ENCODE measurements at regions not wholly inside any gene's neighbourhood (a gene's known extent, or its start where the extent isn't known, plus 50 kb on each side); places are given as distances from the start of the nearest gene placed in this dataset.

DNA sequence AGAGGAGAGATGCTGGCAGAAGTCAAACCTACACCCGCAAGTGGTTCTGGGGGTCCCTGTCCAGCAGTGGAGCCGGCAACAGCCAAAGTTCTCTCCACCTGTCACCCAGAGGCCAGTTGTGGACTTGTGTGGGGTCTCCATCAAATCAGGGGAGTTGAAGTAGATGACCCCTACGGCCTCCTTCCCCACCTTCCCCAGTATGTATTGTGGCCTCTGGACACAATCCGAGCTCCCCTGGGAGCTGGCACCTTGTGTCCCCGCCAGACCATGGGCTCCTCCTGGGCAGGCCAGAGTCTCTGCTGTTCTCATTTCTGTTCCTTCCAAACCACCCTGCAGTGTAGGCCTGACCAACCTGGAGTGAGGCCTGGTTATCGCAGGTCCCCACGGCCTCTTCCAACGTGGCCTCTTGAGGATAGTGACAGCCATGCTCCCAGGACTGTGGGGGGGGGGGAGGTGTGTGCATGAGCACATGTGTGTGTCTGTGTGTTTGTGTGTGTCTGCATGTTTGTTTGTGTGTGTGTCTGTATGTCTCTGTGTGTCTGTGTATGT is 246.4 kb downstream of the MATN1 start:
- DNase-seq = no peak
- Mint-ChIP-seq H3K27me3 (ENCODE audit: insufficient read depth, unreplicated experiment) (peaks cover 8% of the 10 kb centered on the region), H3K27ac (ENCODE audit: unreplicated experiment) (no peak overlapping the region), H3K9me3 (ENCODE audit: unreplicated experiment) (peaks cover 15% of the 10 kb centered on the region), H3K36me3 (ENCODE audit: insufficient read depth, unreplicated experiment) (no peaks in the 10 kb centered on the region), H3K4me1 (ENCODE audit: low read depth, unreplicated experiment) (no peaks in the 10 kb centered on the region), H3K4me3 (ENCODE audit: unreplicated experiment) (no peak overlapping the region)
- ChIA-PET POLR2A (no interaction called here), CTCF (no interaction called here)
- TF ChIP-seq, protein P1, sequence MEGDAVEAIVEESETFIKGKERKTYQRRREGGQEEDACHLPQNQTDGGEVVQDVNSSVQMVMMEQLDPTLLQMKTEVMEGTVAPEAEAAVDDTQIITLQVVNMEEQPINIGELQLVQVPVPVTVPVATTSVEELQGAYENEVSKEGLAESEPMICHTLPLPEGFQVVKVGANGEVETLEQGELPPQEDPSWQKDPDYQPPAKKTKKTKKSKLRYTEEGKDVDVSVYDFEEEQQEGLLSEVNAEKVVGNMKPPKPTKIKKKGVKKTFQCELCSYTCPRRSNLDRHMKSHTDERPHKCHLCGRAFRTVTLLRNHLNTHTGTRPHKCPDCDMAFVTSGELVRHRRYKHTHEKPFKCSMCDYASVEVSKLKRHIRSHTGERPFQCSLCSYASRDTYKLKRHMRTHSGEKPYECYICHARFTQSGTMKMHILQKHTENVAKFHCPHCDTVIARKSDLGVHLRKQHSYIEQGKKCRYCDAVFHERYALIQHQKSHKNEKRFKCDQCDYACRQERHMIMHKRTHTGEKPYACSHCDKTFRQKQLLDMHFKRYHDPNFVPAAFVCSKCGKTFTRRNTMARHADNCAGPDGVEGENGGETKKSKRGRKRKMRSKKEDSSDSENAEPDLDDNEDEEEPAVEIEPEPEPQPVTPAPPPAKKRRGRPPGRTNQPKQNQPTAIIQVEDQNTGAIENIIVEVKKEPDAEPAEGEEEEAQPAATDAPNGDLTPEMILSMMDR (IDR thresholded peaks at IDR 0.05; ENCODE audit: insufficient read depth in 1 of 2, low read depth in 1 of 2, low read length in 1 of 2, severe bottlenecking in 1 of 2, unreplicated experiment in 1 of 2) = no peak
- intact Hi-C loops (cut with micrococcal nuclease; ENCODE audit: unreplicated experiment) = no loop called here
- BruUV-seq (replicated peaks) = no TSS peak
- no peaks in the 10 kb centered on the region for H3K4me1 ChIP-seq
- no peaks in the 10 kb centered on the region for H3K36me3 ChIP-seq (ENCODE audit: control insufficient read depth, insufficient read depth, low read length)
- H3K27me3 ChIP-seq (replicated peaks; ENCODE audit: control insufficient read depth, insufficient read depth, low read length) = no peaks in the 10 kb centered on the region
- no peaks in the 10 kb centered on the region for H3K9me3 ChIP-seq
- H3K4me3 ChIP-seq (ENCODE audit: low read depth, low read length) = no peak overlapping the region

- Mint-ChIP-seq H3K9me3 (ENCODE audit: unreplicated experiment) (peaks cover 10% of the 10 kb centered on the region), H3K27ac (ENCODE audit: unreplicated experiment) (no peak overlapping the region), H3K36me3 (ENCODE audit: insufficient read depth, unreplicated experiment) (no peaks in the 10 kb centered on the region), H3K4me3 (ENCODE audit: unreplicated experiment) (no peak overlapping the region), H3K4me1 (ENCODE audit: low read depth, unreplicated experiment) (no peaks in the 10 kb centered on the region), H3K27me3 (ENCODE audit: insufficient read depth, unreplicated experiment) (peaks cover 8% of the 10 kb centered on the region)
- CTCF ChIA-PET = no interaction called here
- Histone ChIP-seq H3K4me1 (no peaks in the 10 kb centered on the region), H3K9me3 (no peaks in the 10 kb centered on the region), H3K4me3 (ENCODE audit: low read depth, low read length) (no peak overlapping the region), H3K27me3 (replicated peaks; ENCODE audit: control insufficient read depth, insufficient read depth, low read length) (no peaks in the 10 kb centered on the region), H3K36me3 (ENCODE audit: control insufficient read depth, insufficient read depth, low read length) (no peaks in the 10 kb centered on the region)
- POLR2A ChIA-PET = no interaction called here
- BruUV-seq (replicated peaks) = no TSS peak
- DNase-seq = no peak
- TF ChIP-seq, protein P1 (IDR thresholded peaks at IDR 0.05; ENCODE audit: insufficient read depth in 1 of 2, low read depth in 1 of 2, low read length in 1 of 2, severe bottlenecking in 1 of 2, unreplicated experiment in 1 of 2) = no peak
- intact Hi-C loops (cut with micrococcal nuclease; ENCODE audit: unreplicated experiment) = no loop called here
Observed at GRCh38 chr1:30476476-30476875, 246.9 kb downstream of the MATN1 start.

GRCh38 chr1:30475966-30476365 is 247.4 kb downstream of the MATN1 start:
- CTCF ChIA-PET = no interaction called here
- no peaks in the 10 kb centered on the region for H3K4me1 Mint-ChIP-seq (ENCODE audit: low read depth, unreplicated experiment)
- no peaks in the 10 kb centered on the region for H3K36me3 Mint-ChIP-seq (ENCODE audit: insufficient read depth, unreplicated experiment)
- peaks cover 8% of the 10 kb centered on the region for H3K9me3 Mint-ChIP-seq (ENCODE audit: unreplicated experiment)
- Histone ChIP-seq H3K27me3 (replicated peaks; ENCODE audit: control insufficient read depth, insufficient read depth, low read length) (no peaks in the 10 kb centered on the region), H3K4me3 (ENCODE audit: low read depth, low read length) (no peak overlapping the region), H3K36me3 (ENCODE audit: control insufficient read depth, insufficient read depth, low read length) (no peaks in the 10 kb centered on the region), H3K4me1 (no peaks in the 10 kb centered on the region), H3K9me3 (no peaks in the 10 kb centered on the region)
- DNase-seq = no peak
- H3K27ac Mint-ChIP-seq (ENCODE audit: unreplicated experiment) = no peak overlapping the region
- TF ChIP-seq, protein P1 (IDR thresholded peaks at IDR 0.05; ENCODE audit: insufficient read depth in 1 of 2, low read depth in 1 of 2, low read length in 1 of 2, severe bottlenecking in 1 of 2, unreplicated experiment in 1 of 2) = no peak
- BruUV-seq (replicated peaks) = no TSS peak
- POLR2A ChIA-PET = no interaction called here
- no peak overlapping the region for H3K4me3 Mint-ChIP-seq (ENCODE audit: unreplicated experiment)
- peaks cover 8% of the 10 kb centered on the region for H3K27me3 Mint-ChIP-seq (ENCODE audit: insufficient read depth, unreplicated experiment)
- intact Hi-C loops (cut with micrococcal nuclease; ENCODE audit: unreplicated experiment) = no loop called here
